Erythroblast (primary cell): ENCODE measurements at regions not wholly inside any gene's neighbourhood (a gene's known extent, or its start where the extent isn't known, plus 50 kb on each side); places are given as distances from the start of the nearest gene placed in this dataset.

Experiments
- GATA1 ChIP-seq: IDR thresholded peaks from 2 replicates; pipeline ENCODE4 v1.6.1; 2011; ENCODE audit warnings: low read depth, mild to moderate bottlenecking, control low read depth, low read length, moderate library complexity
- POLR2A ChIP-seq: IDR thresholded peaks from 2 replicates; pipeline ENCODE4 v1.6.1; 2011; ENCODE audit warnings: mild to moderate bottlenecking, low read length

DNA sequence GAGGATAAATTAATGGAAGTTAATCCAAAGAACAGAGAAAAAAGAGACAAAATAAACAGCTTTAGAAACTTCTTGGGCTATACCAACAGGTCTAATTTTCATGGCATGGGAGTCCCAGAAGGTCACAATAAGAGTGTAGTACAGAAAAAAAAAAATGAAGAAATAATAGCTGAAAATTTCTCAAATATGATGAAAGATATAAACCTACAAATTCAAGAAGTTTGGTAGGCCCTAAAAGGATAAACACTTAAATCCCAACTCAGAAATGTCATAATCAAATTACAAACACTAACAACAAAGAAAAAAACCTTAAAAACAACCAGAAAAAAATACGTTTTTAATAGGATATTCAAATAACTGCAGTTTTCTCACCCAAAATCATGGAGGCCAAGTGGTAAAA, 229.3 kb upstream of the ZEB2 start:
- TF ChIP-seq POLR2A: no peak
- TF ChIP-seq GATA1: no peak
